HG02943 (cell line): ENCODE measurements at regions not wholly inside any gene's neighbourhood (a gene's known extent, or its start where the extent isn't known, plus 50 kb on each side); places are given as distances from the start of the nearest gene placed in this dataset.

Experiments used
- ATAC-seq: cut with Tn5 transposase; IDR thresholded peaks from one replicate; pipeline ENCODE4 v1.9.1; 2021; ENCODE audit warnings: mild to moderate bottlenecking, low read depth, moderate library complexity; ENCODE audit not compliant: unreplicated experiment

DNA sequence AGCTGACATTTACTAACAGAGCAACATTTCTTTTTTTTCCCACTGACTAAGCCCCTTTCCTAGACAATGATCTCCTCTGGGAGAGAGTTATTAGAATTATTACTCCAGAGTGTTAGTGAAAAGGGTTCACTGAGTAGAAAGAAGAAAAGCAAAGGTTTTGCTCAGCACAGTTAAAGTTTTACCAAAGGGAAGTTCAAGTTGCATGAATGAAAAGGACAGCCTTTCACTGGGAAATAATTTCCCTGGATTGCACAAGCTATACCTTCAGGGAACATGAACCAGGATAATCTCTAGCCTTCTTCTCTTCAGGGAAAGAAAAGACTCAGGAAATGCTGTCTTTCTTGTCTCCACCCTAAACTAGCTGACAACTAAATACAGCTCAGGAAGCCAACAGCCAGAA lies 71.4 kb upstream of the ESRRG start:
- no peak for ATAC-seq

DNA sequence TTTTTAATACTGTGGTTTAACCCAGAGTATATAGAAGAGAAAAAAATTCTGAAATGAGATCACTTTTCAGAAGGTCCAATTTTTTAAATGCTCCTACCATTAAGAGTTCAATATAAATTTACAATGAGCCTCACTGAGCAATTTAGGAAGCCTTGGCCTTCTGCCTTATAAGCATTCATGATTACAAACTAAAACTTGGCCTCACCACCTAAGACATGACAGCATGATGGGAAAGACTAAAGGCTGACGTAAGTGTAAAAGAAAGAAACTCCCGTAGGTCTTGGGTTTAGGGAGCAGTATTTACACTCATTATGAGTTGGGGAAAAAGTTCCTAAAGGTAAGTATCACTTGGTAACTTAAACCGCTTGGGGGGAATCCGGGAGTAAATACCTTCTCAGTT lies 70.7 kb upstream of the ESRRG start:
- ATAC-seq: no peak

DNA sequence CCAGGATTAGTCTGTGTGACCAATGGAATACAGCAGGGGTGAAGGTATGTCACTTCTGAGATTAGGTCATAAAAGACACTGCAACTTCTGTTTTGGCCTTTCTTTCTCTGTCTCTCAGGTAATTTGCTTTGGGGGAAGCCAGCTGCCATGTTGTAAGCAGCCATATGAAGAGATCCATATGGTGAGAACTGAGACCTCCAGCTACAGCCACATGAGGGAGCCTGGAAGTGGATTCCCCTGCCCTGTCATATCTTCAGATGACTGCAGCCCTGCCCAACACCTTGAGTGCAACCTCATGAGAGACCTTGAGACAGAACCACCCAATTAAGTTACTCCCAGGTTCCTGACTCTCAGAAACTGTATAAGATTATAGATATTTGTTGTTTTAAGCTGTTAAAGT lies 70.1 kb upstream of the ESRRG start:
- no peak for ATAC-seq

DNA sequence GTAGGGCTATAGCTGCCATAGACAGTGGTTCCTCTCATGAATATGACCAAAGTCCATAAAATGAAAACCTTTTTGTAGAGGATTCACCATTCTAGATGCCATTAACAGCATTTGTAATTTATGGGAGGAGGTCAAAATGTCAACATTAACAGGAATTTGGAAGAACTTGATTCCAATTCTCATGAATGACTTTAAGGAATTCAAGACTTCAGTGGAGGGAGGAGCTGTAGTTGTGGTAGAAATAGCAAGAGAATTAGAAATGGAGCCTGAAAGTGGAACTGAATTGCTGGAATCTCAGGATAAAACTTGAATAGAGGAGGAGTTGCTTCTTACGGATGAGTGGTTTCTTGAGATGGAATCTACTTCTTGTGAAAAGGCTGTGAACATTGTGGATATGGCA lies 65.4 kb upstream of the ESRRG start:
- no peak for ATAC-seq

DNA sequence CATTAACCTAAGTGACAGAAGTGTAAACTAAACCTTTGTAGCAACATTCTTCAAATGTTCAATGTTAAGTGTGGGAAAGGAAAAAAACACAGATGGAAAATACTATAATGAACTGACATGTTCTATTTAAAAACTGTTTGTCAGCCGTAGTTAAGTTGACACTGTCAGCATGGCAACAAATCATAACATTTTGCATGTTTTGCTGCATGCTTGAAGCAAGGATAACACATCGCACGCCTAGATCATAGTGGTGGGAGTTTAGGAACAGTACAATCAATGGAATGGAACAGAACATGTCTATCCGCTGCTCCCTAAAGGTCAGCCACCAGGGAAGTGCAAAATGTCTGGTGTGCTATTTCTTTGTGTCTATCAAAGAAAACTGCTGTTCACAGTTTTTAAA lies 62.5 kb upstream of the ESRRG start:
- no peak for ATAC-seq

DNA sequence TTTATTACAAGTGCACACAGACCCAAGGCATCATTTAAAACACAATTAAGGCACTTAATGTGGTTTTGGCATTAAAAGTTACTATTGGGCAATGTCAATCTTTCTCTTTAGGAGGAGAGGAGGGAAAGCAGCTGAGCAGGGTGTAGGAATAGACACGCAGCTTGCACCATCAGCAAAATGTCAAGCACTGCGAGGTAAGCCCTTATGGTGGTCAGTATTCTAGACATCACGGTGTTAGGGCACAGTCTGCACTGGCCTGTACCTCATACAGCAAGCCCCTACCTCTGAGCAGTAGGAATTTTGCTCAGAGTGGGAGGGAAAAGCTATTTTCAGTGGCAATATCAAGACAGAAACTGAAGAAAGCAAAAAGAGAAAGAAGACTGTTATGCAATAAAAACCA lies 62.0 kb upstream of the ESRRG start:
- no peak for ATAC-seq

DNA sequence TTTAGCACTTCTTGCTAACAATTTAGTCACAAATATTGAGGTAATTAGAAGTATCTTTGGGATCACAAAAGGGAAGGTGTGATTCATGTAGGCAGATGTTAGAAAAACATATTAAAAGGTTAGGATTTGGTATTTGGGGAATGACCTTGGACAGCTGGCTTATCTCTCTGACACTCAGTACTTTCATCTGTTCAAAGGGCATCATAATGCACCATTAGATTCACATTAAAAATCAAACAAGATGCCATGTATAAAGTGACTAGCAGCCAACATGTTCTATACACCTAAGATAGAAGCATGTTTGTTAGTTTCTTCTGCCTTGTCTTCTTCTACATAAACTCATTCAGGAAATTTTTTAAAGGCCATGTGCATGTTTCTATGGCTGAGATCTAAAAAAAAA lies 56.5 kb upstream of the ESRRG start:
- ATAC-seq: no peak

DNA sequence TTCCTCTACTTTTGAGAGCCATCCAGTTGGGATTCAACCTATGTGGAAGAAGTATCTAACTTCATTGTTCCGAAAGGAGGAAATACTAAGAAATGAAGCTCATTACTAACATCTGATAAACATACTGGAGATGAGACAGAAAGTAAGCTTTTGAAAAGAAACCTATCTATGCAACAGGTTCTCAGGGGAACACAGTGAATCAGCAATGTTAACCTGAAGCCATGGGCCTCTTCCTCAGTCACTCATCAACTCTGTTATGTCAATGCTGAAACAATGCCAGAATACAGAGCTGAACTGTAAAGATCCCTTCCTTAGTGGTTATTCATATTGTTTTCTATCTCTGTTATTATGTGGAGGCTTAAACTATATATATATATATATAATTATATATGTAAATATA lies 55.5 kb upstream of the ESRRG start:
- no peak for ATAC-seq

DNA sequence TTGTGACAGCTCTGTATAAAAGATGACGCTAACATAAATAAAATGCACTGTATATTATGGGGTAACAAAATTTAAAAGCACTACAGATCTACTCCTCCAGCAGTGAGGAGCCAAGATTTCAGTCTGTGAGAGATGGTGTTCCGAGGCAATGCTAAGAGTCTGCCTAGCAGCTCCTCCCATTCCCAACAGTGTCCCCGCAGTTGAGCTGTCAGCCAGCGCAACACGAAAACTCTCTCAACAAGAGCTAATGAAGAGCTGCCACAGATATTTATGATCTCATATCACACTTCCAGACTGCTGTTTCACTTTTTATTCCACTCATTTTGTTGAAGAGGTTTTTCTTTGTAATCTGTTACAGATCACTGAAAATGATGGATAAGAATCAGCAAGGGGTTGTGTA lies 53.9 kb upstream of the ESRRG start:
- ATAC-seq: no peak
